Left ventricle myocardium inferior (tissue), 1 donor: ENCODE measurements at regions not wholly inside any gene's neighbourhood (a gene's known extent, or its start where the extent isn't known, plus 50 kb on each side); places are given as distances from the start of the nearest gene placed in this dataset.

Experiments used
- DNase-seq: peaks from one replicate; pipeline ENCODE4 v3.0.0-alpha.2; 2020
- H3K27ac ChIP-seq: fragments of 200-600 bp; replicated peaks from 2 replicates; pipeline ENCODE4 v1.8.0; 2021
- H3K27me3 ChIP-seq: fragments of 200-600 bp; 2 replicates; pipeline ENCODE4 v1.8.0; 2021; ENCODE audit warnings: low read depth
- H3K36me3 ChIP-seq: fragments of 200-600 bp; 2 replicates; pipeline ENCODE4 v1.8.0; 2021
- H3K4me1 ChIP-seq: fragments of 200-600 bp; 2 replicates; pipeline ENCODE4 v1.8.0; 2021
- H3K4me3 ChIP-seq: fragments of 200-600 bp; 2 replicates; pipeline ENCODE4 v1.8.0; 2021; ENCODE audit warnings: mild to moderate bottlenecking, moderate library complexity
- H3K9me3 ChIP-seq: fragments of 200-600 bp; replicated peaks from 2 replicates; pipeline ENCODE4 v1.8.0; 2021
- CTCF ChIP-seq: fragments of 200-600 bp; IDR thresholded peaks from 2 replicates; pipeline ENCODE4 v1.8.0; 2021; ENCODE audit warnings: antibody characterized with exemption, mild to moderate bottlenecking, borderline replicate concordance
- intact Hi-C: fragments of 100-400 bp; cut with micrococcal nuclease; formaldehyde crosslinking; loops from one replicate; pipeline ENCODE4 v1.11.0; 2022
- donor health status: DM: no; HTN: yes; CAD: no; lungs with severe emphysema.

- Histone ChIP-seq H3K4me3 (no peak overlapping the region), H3K27me3 (no peaks in the 10 kb centered on the region), H3K36me3 (no peaks in the 10 kb centered on the region), H3K27ac (no peak overlapping the region), H3K4me1 (peaks cover 14% of the 10 kb centered on the region), H3K9me3 (peaks cover 8% of the 10 kb centered on the region)
- no peak for DNase-seq
- intact Hi-C loops, result no loop called here
- no peak for TF ChIP-seq CTCF
Measured at GRCh38 chr18:7288544-7288943, 57.7 kb downstream of the LRRC30 start.

- no peak overlapping the region for H3K27ac ChIP-seq
- peaks cover 13% of the 10 kb centered on the region for H3K9me3 ChIP-seq
- TF ChIP-seq CTCF, result no peak
- intact Hi-C loops, result no loop called here
- no peaks in the 10 kb centered on the region for H3K27me3 ChIP-seq
- H3K4me3 ChIP-seq, result no peak overlapping the region
- no peak for DNase-seq
- peaks cover 14% of the 10 kb centered on the region for H3K4me1 ChIP-seq
- no peaks in the 10 kb centered on the region for H3K36me3 ChIP-seq
Measured at GRCh38 chr18:7290077-7290476, 59.2 kb downstream of the LRRC30 start.

- Histone ChIP-seq H3K27ac (no peak overlapping the region), H3K9me3 (peaks cover 23% of the 10 kb centered on the region), H3K4me1 (peaks cover 14% of the 10 kb centered on the region), H3K4me3 (no peak overlapping the region), H3K27me3 (no peaks in the 10 kb centered on the region), H3K36me3 (no peaks in the 10 kb centered on the region)
- intact Hi-C loops, result no loop called here
- DNase-seq, result no peak
- no peak for TF ChIP-seq CTCF
Measured at GRCh38 chr18:7291046-7291445, 60.2 kb downstream of the LRRC30 start.

- intact Hi-C loops, result no loop called here
- H3K27me3 ChIP-seq, result no peaks in the 10 kb centered on the region
- no peak for TF ChIP-seq CTCF
- DNase-seq, result no peak
- H3K36me3 ChIP-seq, result no peaks in the 10 kb centered on the region
- H3K4me3 ChIP-seq, result no peak overlapping the region
- peaks cover 71% of the 10 kb centered on the region for H3K9me3 ChIP-seq
- H3K27ac ChIP-seq, result no peak overlapping the region
- no peaks in the 10 kb centered on the region for H3K4me1 ChIP-seq
Measured at GRCh38 chr18:7298149-7298548, 67.3 kb downstream of the LRRC30 start.

- H3K27me3 ChIP-seq, result no peaks in the 10 kb centered on the region
- no peak for DNase-seq
- TF ChIP-seq CTCF, result no peak
- H3K27ac ChIP-seq, result no peak overlapping the region
- peaks cover 55% of the 10 kb centered on the region for H3K9me3 ChIP-seq
- intact Hi-C loops, result no loop called here
- no peak overlapping the region for H3K4me3 ChIP-seq
- H3K4me1 ChIP-seq, result no peaks in the 10 kb centered on the region
- no peaks in the 10 kb centered on the region for H3K36me3 ChIP-seq
Measured at GRCh38 chr18:7301094-7301493, 70.2 kb downstream of the LRRC30 start.
